ENCODE measurements at regions not wholly inside any gene's neighbourhood (a gene's known extent, or its start where the extent isn't known, plus 50 kb on each side); places are given as distances from the start of the nearest gene placed in this dataset.

DNA sequence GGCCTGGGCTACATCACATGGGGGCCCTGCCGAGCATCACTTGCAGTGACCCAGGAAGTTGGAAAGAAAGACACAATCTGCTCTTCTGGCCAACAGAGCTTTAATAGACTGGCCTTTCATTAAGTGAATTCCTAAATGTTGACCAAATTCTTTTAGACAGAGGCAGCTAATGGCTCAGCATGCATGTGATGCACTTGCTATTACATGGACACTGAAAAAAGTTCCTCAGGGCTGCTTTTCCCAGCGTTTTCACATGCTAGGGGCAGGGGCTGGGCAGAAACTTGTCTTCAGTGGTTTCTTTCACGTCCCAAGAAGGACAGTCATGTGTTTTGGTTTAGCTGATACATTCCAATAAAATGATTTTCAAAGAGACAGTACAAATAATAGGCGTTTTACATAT lies 651.0 kb upstream of the SLC35B3 start:
- dilution Hi-C loops (cut with MboI; ENCODE audit: extremely low pct_ligation_motif_present, low sequenced_read_pairs) = no loop called here
- Histone ChIP-seq H3K4me3 (replicated peaks in 1 of 3; ENCODE audit: insufficient read depth in 1 of 3, low read depth in 1 of 3, low read length in 3 of 3) (no peak overlapping the region), H3K27me3 (ENCODE audit: control insufficient read depth in 2 of 2, insufficient read depth in 2 of 2, low read length in 2 of 2) (no peaks in the 10 kb centered on the region), H3K9me3 (replicated peaks; ENCODE audit: control insufficient read depth, insufficient read depth, low read length) (no peaks in the 10 kb centered on the region), H3K36me3 (ENCODE audit: control insufficient read depth in 2 of 2, extremely low read depth in 1 of 2, insufficient read depth in 2 of 2, low read length in 2 of 2) (no peaks in the 10 kb centered on the region), H3K4me2 (ENCODE audit: insufficient read depth, low read length) (no peak overlapping the region), H3K9me1 (replicated peaks; ENCODE audit: control insufficient read depth, extremely low read depth, insufficient read depth, low read length) (no peaks in the 10 kb centered on the region), H3K4me1 (ENCODE audit: control insufficient read depth, extremely low read depth, insufficient read depth, low read length) (no peaks in the 10 kb centered on the region), H3K79me2 (ENCODE audit: control insufficient read depth, insufficient read depth, low read length) (no peaks in the 10 kb centered on the region), H2AFZ (ENCODE audit: low read depth, low read length) (no peak overlapping the region), H3K9ac (replicated peaks; ENCODE audit: extremely low read depth, insufficient read depth, low read length) (no peak overlapping the region), H4K20me1 (replicated peaks; ENCODE audit: control insufficient read depth, extremely low read depth, insufficient read depth, low read length) (no peaks in the 10 kb centered on the region), H3K27ac (ENCODE audit: insufficient read depth, low read depth, low read length) (no peak overlapping the region)
- TF ChIP-seq GATA2 (IDR thresholded peaks at IDR 0.05; ENCODE audit: insufficient read depth, insufficient read length, low read depth, low read length) (no peak), FOS (IDR thresholded peaks at IDR 0.05; ENCODE audit: borderline replicate concordance, insufficient read depth, low read length) (no peak), MAX (IDR thresholded peaks at IDR 0.05; ENCODE audit: insufficient read depth, insufficient read length) (no peak), MYC (IDR thresholded peaks at IDR 0.05; ENCODE audit: low read depth, low read length) (no peak), EZH2 (IDR thresholded peaks at IDR 0.05; ENCODE audit: borderline replicate concordance, low read depth, low read length, severe bottlenecking) (no peak), POLR2A (IDR thresholded peaks at IDR 0.05; ENCODE audit: low read depth, low read length) (no peak), JUN (IDR thresholded peaks at IDR 0.05; ENCODE audit: borderline replicate concordance, insufficient read depth, insufficient read length, low read depth) (no peak), POLR2AphosphoS5 (IDR thresholded peaks at IDR 0.05; ENCODE audit: insufficient read depth, low read depth, low read length) (no peak)
- TF ChIP-seq, protein P1, sequence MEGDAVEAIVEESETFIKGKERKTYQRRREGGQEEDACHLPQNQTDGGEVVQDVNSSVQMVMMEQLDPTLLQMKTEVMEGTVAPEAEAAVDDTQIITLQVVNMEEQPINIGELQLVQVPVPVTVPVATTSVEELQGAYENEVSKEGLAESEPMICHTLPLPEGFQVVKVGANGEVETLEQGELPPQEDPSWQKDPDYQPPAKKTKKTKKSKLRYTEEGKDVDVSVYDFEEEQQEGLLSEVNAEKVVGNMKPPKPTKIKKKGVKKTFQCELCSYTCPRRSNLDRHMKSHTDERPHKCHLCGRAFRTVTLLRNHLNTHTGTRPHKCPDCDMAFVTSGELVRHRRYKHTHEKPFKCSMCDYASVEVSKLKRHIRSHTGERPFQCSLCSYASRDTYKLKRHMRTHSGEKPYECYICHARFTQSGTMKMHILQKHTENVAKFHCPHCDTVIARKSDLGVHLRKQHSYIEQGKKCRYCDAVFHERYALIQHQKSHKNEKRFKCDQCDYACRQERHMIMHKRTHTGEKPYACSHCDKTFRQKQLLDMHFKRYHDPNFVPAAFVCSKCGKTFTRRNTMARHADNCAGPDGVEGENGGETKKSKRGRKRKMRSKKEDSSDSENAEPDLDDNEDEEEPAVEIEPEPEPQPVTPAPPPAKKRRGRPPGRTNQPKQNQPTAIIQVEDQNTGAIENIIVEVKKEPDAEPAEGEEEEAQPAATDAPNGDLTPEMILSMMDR (IDR thresholded peaks at IDR 0.05; ENCODE audit: extremely low read depth in 1 of 2, insufficient read depth in 1 of 2, low read depth in 1 of 2, low read length in 2 of 2) = no peak
- no peak for DNase-seq (ENCODE audit: low read depth, low spot score)
- no peak for FAIRE-seq
- CTCF ChIA-PET = no interaction called here
- intact Hi-C loops (cut with micrococcal nuclease) = no loop called here
- no TSS peak for BruUV-seq (replicated peaks)
- POLR2A ChIA-PET = no interaction called here
